ENCODE measurements at regions not wholly inside any gene's neighbourhood (a gene's known extent, or its start where the extent isn't known, plus 50 kb on each side); places are given as distances from the start of the nearest gene placed in this dataset.

- no peaks in the 10 kb centered on the region for H3K27me3 ChIP-seq (ENCODE audit: control insufficient read depth, insufficient read depth, low read length)
- peak overlapping the region; percentile 92 for H3K4ac ChIP-seq (ENCODE audit: low read depth, low read length)
- H3K56ac ChIP-seq (ENCODE audit: extremely low read depth, insufficient read depth, low read length): peak overlapping the region; percentile 56; the same call in 1 of the 2 replicates
- H3K36me3 ChIP-seq (ENCODE audit: control insufficient read depth, insufficient read depth, low read length): no peaks in the 10 kb centered on the region
- H2AK5ac ChIP-seq (ENCODE audit: low read depth, low read length): peak overlapping the region; percentile 61
- H3K4me2 ChIP-seq (ENCODE audit: low read depth, low read length): 0 out of 2 replicates have a peak overlapping the region, but pooled peaks have one; percentile 10
- peak overlapping the region; percentile 76 for H2AFZ ChIP-seq (replicated peaks; ENCODE audit: low read length, poor library complexity)
- H3K9me3 ChIP-seq (ENCODE audit: control insufficient read depth, insufficient read depth, low read length): peaks cover 5% of the 10 kb centered on the region; the same call in 1 of the 2 replicates
- H2BK15ac ChIP-seq (ENCODE audit: low read depth, low read length): peak overlapping the region; percentile 95; the same call in 2 of the 3 replicates
- WGBS, 2 experiments (ENCODE audit: extremely low coverage in 2 of 2, insufficient read length in 1 of 2): 0% methylated on average over 1 of the region's 4 CpGs; no CpG with 5 or more reads in 1 of the 2 experiments
- TF ChIP-seq MXI1 (IDR thresholded peaks at IDR 0.05; ENCODE audit: borderline replicate concordance, low read depth, low read length) (no peak), SMC3 (IDR thresholded peaks at IDR 0.05; ENCODE audit: low read depth, low read length) (no peak)
- H4K8ac ChIP-seq (ENCODE audit: low read depth in 2 of 2, low read length in 2 of 2): peak overlapping the region; percentile 73 to 96
- peak overlapping the region; percentile 60 for H2AK9ac ChIP-seq (replicated peaks; ENCODE audit: low read depth, low read length, poor library complexity)
- peak overlapping the region; percentile 86 for H3K14ac ChIP-seq (replicated peaks; ENCODE audit: low read depth, low read length)
- peak overlapping the region; percentile 87 for H2BK5ac ChIP-seq (ENCODE audit: low read depth, low read length, poor library complexity, severe bottlenecking)
- BruUV-seq (replicated peaks): no TSS peak
- DNase-seq (no peak), ATAC-seq (ENCODE audit: low read depth) (no peak; the same call in 1 of the 2 replicates)
- H3K4me3 ChIP-seq (ENCODE audit: insufficient read depth, low read depth, low read length): no peak overlapping the region
- H4K5ac ChIP-seq (ENCODE audit: low read depth, low read length): peak overlapping the region; percentile 86
- peak overlapping the region; percentile 89 for H3K18ac ChIP-seq (ENCODE audit: low read depth, low read length)
- no peaks in the 10 kb centered on the region for H4K20me1 ChIP-seq (ENCODE audit: insufficient read depth, low read length)
- H2BK20ac ChIP-seq (ENCODE audit: low read depth, low read length): peak overlapping the region; percentile 96
- H3K23ac ChIP-seq (ENCODE audit: low read depth, low read length): peak overlapping the region; percentile 91
- H3K27ac ChIP-seq (ENCODE audit: insufficient read depth, low read length): peak overlapping the region; percentile 29
- peak overlapping the region; percentile 96 for H4K91ac ChIP-seq (ENCODE audit: insufficient read depth, low read depth, low read length)
- peaks cover 0 to 8% of the 10 kb centered on the region in 2 experiments; a peak in 1 of 4 replicates for H3K79me1 ChIP-seq (ENCODE audit: low read depth in 1 of 2, low read length in 2 of 2)
- ChIA-PET CTCF (interaction anchor here (1.3 kb wide), 1 partner anchor 8 kb away, joined by 4 read pairs; no protein-coding TSS in a partner anchor), POLR2A (ENCODE audit: unreplicated experiment) (no interaction called here)
- no peak overlapping the region for H3K9ac ChIP-seq (ENCODE audit: low read depth, low read length)
- dilution Hi-C loops (cut with HindIII; ENCODE audit: low sequenced_read_pairs, unreplicated experiment) (no loop called here), in situ Hi-C loops (cut with MboI; ENCODE audit: low sequenced_read_pairs) (no loop called here), intact Hi-C loops (cut with micrococcal nuclease) (loop anchor here (5.0 kb wide), 1 partner anchor 102 kb away; no protein-coding TSS in a partner anchor)
- peaks cover 21% of the 10 kb centered on the region for H3K4me1 ChIP-seq (ENCODE audit: control insufficient read depth, insufficient read depth, low read length)
- H2BK120ac ChIP-seq (ENCODE audit: low read depth, low read length): peak overlapping the region; percentile 97
- H3K9me1 ChIP-seq (ENCODE audit: insufficient read depth, low read length): peaks cover 20% of the 10 kb centered on the region
Observed at GRCh38 chr3:150080058-150080730, 109.5 kb upstream of the PFN2 start.

Data from IMR-90 (cell line).